SH-SY5Y (cell line): ENCODE measurements at regions not wholly inside any gene's neighbourhood (a gene's known extent, or its start where the extent isn't known, plus 50 kb on each side); places are given as distances from the start of the nearest gene placed in this dataset.

ENCODE experiments used
- GATA2 ChIP-seq: IDR thresholded peaks from 2 replicates; pipeline ENCODE4 v1.6.1; 2011; ENCODE audit warnings: mild to moderate bottlenecking, low read depth, low read length
- GATA3 ChIP-seq: IDR thresholded peaks from 2 replicates; pipeline ENCODE4 v1.6.1; 2011; ENCODE audit warnings: low read depth, mild to moderate bottlenecking, low read length, moderate library complexity

GRCh38 chr4:147326591-147326990, 154.3 kb upstream of the EDNRA start:
- no peak for TF ChIP-seq GATA3
- no peak for TF ChIP-seq GATA2
